Peyer's patch (tissue), 4 donors: ENCODE measurements at regions not wholly inside any gene's neighbourhood (a gene's known extent, or its start where the extent isn't known, plus 50 kb on each side); places are given as distances from the start of the nearest gene placed in this dataset.

Experiments
- CTCF ChIP-seq, 6 experiments: fragments of 450-650 bp in 4 of 6; fragments of 200-600 bp in 2 of 6; sonication (generic) in 1 of 6; IDR thresholded peaks; one replicate each; pipeline ENCODE4 v1.5.1; 2017 to 2019; ENCODE audit warnings: antibody characterized with exemption in 6 of 6, mild to moderate bottlenecking in 3 of 6, moderate library complexity in 1 of 6
- POLR2A ChIP-seq, 2 donors: fragments of 450-650 bp; IDR thresholded peaks; one replicate each; pipeline ENCODE4 v1.5.1; 2017; ENCODE audit warnings: antibody characterized with exemption in 2 of 2, mild to moderate bottlenecking in 2 of 2, moderate library complexity in 2 of 2

- TF ChIP-seq CTCF (IDR thresholded peaks at IDR 0.05) (no peak), POLR2A (IDR thresholded peaks at IDR 0.05) (no peak)
These were observed 1410.9 kb downstream of the PCDH18 start for GRCh38 chr4:136121426-136121825.
